ENCODE measurements at regions not wholly inside any gene's neighbourhood (a gene's known extent, or its start where the extent isn't known, plus 50 kb on each side); places are given as distances from the start of the nearest gene placed in this dataset.

DNA sequence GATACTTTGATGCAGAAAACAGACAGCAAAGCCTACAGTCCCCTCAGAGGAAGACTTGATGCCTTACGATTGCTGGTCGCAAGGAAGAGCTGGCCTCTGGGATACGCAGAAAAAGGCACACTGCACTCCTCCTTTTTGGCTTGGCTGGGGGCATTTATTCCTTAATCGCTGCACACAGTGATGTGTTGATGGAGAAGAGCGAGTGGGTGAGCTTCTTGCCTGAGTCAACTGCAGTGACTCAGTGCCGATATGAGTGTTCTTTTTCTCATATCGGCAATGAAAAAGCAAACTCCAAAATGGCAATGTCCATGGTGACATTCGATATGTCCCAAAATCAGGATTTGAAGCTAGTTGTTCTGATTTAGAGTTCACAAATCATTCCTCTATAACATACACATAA, 794.8 kb downstream of the HACE1 start:
- DNase-seq (ENCODE audit: low spot score): no peak

DNA sequence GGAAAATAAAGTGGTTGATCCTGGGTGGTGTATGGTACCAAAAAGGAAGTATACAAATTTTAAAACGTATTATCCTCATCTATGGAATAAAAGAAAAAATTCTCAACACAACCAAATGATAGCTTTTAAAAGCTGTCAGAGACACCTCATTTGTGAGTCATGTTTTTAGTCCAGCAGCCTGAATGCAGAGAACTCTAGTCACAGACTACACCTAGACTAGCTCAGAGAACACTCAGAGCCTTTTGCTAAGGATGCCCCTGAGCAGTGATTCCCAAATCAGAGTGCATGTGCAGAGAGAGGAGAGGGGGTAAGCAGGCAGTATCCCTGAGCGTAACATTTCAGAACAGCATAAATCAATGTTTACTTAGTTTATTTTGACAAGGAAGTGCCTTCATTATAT, 809.3 kb downstream of the HACE1 start:
- DNase-seq (ENCODE audit: low spot score): no peak

DNA sequence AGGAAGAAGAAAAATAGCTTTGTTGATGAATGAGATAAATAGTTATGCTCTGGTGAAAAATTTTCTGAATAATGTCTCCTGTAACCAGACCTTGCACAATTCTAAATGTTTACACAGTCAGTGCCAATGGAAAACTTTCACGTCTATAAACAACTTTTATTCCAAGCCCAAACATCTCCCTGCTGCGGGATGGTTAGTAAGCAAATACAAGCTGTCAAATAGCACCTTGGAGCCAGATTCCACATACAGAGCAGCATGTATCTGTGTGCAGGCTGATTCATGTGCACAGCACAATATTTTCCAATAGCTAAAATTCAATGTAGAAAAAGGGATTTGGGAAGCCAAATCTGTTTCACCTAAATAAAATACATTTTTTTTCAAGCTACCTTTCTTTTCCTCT, 813.3 kb downstream of the HACE1 start:
- DNase-seq (ENCODE audit: low spot score): no peak

DNA sequence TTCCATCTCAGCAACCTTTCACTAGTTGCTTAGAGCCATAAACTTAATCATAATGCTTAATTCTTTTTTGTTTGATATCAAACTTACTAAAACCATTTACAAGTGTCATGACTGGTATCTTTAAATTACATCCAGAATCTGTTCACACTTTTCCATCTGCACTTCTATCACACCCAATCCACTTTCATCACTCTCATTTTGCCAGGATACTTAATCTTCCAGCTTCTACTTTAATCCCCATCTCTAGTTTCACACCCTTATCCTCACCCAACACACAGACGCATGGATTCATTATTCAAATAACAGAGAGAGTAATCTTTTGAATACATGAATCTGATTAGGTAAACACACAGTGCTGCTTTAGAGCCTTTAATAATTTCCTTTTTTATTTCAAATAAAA, 828.4 kb downstream of the HACE1 start:
- DNase-seq (ENCODE audit: low spot score): no peak

DNA sequence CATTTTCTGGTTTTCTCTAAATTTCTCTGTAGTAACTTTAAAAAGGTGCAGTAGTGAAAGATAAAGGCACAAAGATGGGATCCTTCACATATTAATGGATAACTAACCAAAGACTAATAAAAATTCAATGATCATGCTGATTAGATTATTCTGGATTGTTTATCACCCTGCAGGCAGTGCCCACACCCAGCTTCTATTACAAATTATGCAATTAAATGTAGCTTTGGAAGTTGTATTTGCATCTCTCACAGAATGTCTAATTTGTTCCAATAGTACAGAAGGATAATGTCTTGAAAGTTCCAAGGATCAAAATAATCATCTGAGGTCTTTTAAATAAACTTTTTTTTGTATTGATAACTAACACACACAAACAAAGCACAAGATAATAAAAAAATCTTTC, 837.6 kb downstream of the HACE1 start:
- no peak for DNase-seq (ENCODE audit: low spot score)

DNA sequence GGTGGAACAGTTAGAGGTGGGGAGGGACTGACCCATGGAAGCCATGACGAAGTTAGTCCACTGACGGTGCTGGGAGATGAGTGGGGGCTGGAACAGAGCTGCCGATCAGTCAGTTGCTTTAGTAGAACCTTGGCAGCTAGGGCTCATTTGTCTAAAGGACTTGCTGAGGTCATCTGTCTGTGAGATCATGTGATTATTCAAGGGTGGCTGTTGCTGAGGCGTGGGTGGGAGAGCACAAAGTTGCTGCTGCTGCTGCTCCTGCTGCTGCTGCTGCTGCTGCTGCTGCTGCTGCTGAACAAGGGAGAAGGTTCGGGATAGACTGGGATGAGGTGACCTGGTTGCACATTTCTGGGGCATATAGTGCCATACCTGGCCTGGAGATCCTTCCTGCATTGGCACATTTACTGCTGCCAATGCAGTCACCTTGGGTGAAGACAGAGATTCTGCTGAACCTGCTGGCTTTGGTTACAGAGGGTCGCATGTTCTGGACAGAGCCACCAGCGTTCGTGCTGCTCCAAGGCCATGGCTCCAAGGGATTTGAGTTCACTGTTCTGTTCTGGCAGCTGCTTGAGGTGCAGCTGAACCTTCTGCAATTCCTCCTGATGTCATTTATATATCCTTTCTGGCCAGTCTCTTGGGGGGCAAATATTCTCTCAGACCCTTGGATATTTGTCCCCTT, 840.5 kb downstream of the HACE1 start:
- no peak for DNase-seq (ENCODE audit: low spot score)

DNA sequence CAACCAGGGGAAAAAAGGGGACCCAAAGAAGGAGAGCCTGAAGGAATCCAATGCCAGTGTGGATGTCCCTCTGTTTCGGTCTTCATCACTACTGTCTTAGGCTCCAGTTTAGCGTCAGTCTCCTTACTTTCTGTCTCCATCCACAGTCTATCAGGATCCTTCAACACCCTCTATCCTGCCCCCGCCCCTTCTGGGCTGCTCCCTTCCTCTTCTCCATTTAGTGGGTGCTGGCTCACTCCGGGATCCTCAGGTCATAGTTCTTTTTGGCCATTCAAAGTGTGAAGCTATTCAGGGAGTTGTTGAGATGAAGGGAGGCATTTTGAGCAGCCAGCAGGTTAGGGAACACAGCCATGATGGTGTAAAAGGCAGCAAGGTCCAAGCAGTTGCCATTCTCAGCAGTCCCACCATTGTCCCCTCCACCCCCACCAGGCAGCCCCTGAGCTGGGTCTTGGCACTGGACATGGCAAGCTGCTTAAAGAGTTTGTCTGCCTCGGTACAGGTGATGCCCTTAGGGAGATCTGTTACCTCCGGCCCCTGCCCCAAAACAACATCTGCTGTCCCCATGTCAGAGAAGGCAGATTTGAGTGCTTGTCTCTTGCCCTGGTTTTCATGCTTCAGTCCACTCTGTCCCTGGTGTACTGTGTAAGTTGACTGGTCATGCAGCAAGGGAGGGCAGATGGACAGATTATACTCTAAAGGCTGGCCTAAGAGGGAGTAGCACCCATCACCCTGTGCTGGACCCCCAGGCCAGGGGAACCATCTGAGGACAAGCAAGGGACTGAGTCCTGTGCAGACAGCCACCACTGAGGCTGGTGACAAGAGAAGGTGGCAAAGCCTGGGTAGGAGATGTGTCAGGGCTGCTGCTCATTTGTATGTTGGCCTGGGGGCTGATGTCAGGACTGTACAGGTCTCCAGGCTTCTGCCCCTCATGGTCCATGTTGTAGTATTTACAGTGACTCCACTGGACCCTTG, 842.0 kb downstream of the HACE1 start:
- DNase-seq (ENCODE audit: low spot score): no peak

DNA sequence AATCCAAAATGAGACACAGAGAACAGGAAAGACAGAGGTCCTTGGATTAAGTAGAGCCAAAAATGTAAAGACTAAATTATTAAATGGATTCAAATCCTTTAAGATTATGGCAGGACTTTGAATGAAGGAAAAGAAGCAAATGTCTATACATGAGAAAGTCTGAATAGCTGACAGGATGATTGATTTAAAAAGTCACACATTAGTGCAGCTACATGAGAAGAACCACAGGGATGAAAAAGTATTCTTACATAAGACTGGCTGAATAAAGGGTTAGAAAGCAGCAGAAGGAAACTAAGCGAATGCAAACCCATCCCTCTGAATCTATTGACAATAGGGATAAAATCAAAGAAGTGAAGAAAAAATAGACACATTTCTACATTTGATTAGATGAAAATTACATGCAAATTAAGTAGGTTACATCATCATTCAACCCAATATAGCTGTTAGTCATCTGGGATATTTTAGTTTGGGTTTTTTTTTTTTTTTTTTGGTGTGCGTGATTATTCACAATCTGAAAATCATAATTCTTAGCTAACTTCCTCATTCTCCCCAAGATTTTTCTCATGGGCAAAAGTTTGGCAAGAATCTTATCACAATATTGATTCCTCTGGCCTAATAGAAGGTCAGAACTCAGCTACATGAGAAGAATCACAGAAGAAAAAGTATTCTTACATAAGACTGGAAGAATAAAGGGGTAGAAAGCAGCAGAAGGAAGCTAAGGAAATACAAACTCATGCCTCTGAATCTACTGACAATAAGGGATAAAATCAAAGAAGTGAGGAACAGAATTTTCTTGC, 845.4 kb downstream of the HACE1 start:
- DNase-seq (ENCODE audit: low spot score): no peak

DNA sequence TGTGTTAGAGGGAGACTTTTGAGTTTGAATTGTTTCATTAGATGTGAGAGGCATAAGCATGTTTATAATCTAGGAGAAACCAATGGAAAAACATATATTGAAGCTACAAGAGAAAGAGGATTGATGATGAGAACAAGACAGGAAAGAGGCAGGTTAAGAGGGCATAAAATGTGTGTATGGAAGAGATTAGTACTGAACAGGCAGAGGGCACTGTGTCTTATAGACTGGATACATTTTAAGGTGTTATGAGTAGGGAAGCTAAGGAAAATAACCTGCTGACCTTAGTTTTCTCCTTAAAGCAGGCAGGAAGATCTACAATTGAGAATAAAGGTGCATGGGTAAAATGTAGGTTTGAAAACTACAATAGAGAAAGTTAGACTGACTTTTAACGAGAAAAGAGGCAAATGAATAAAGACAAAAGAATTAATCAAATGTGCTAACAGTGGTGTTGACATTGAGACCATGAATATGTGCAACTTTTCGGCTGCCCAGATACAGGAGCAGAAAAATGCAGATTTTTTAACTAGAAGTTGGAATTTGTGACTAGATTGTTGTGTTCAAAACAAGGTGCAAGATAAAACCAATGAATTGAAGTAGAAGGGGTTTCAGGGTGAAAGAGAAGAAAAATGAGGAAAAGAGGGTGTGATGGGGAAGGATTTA, 846.3 kb downstream of the HACE1 start:
- no peak for DNase-seq (ENCODE audit: low spot score)

DNA sequence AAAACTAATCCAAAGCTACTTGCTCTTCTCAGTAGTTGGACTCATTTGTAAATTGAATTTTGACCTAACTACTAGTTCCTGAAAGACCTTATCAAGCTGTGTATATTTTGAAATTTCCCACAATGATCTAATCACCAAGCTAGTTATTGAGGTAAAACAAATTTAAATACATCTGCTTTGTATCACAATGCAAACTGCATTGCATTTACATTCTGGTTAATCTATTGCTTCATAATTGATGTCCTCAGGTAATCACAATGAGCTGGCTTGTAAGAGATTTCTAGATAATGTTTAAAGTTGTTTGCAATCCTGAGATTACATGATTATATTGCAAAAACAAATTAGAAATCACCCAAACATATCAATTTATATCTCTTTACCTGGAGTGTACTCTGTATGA, 848.8 kb downstream of the HACE1 start:
- no peak for DNase-seq (ENCODE audit: low spot score)

DNA sequence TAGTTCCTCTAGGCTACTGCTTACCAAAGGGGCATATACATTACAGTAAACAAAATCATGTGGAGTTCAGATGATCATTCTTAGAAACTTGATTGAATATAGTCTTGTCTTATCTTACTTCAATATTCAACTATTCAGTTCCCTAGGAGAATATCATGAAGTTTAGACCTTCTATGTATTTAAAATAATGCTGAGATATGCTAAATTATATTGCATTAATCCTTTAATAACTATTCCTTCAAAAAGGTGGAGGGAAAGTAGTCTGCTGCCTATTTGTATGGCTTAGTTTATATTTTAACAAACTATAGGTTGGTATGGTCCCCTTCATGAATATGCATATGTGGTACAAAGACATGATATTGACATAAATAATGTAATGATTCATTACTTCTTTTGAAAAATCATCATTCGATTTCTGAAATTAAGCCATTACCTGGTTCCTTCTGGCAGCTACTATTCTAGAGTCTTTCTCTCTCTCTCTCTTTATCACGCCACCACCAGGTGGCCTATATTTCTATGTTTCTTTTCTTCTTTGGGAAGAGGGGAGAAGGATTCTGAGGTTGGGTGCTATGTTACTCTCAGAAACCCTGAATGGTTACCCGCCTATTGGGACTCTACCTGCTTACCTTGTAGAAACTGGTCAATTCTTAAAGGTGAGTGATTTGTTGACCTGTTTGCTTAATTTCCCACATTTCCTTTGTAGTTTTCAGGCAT, 855.8 kb downstream of the HACE1 start:
- DNase-seq (ENCODE audit: low spot score): no peak

DNA sequence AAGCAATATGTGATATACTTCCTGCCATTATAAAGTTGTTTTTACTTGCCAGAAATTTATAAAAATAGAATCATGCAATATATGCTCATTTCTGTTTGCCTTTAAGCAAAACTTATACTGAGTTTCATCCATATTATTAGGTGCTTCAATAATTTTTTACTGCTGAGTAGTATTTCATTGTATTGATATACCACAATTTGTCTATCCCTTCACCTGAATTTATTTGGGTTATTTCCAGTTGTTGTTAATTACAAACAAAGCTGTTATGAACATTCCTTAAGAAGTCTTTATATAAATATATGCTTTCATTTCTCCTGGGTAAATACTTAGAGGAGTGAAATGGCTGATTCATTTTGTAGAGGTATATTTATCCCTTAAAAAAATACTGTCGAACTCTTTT, 864.1 kb downstream of the HACE1 start:
- no peak for DNase-seq (ENCODE audit: low spot score)

DNA sequence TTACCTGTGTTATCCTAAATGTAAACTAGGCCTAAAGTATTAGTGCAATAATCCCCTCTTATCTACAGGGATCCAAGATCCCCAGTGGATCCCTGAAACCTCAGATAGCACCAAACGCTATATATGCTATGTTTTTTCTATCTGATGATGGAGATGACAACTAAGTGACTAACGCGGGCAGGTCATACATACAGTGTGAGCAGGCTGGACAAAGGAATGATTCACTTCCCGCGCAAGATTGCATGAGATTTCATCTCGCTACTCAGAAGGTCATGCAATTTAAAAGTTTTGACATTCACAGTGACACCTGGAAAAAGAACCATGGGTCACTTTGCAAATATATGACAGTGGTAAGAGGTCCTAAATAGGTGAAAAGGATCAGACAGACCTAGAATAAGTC, 875.9 kb downstream of the HACE1 start:
- no peak for DNase-seq (ENCODE audit: low spot score)

DNA sequence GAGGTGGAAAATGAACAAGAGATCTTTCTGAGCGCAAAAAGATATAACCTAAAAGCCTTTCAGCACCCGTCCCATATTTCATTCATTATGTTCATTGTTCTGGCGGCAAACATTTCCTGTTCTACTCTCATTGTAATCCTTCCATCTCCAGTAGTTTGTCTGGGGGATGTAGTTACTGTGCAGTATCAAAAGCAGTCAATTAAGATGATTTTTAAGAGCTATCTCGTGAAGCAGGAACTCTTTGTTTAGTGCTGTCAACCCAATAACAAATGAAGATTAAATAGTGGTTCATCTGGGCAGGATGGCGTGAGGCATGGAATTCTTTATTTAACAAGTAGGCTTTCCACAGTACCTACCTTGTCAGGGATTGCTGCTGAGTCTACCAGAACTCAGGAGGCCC, 876.7 kb downstream of the HACE1 start:
- DNase-seq (ENCODE audit: low spot score): no peak

DNA sequence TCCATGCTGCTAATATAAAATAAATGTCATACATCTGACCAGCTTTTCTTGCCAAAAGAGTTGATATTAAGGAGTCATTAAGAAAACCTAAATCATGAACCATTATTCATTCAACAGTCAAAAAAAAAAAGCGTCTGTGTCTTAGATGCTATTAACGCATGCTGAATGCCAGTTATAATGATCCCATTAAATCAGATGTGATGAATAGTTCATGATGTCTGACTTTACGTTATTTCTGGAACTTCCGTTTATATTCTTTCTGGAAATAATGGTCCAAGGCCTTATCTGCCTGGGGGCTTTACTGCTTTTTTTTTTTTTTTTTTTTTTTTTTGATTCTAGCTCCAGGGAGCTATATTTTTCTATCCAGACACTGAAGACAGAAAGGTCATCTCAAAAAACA, 877.1 kb downstream of the HACE1 start:
- no peak for DNase-seq (ENCODE audit: low spot score)

DNA sequence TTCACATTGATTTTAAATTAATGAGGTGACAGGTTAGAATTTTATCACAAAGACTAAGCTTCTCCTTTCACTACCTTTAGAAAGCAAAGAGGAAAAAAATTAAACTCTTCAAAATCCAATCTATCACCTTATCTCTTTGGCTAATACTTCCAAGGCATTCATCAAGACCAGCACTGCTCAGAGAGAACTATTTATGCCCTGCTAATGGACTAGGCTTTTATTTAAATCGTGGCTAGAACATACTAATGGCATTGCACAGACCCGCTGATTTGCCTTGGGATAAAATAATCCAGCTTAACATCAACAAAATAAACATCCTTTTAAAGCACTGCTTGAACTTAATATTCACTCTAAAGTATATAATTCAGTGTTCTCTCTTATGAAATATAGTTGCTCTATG, 880.4 kb downstream of the HACE1 start:
- DNase-seq (ENCODE audit: low spot score): no peak

DNA sequence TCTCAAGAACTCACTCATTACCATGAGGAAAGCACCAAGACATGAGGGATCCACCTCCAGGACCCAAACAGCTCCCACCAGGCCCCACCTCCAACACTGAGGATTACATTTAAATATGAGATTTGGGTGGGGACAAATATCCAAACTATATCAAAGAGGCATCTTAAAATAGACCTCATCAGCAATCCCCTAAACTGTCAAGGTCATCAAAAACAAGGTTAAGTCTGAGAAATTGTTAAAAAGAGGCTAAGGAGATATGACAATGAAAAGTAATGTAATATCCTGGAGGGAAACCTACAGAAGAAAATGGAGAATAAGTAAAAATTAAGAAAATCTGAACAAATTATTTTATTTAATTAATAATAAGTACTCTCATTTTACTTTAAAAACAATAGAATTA, 922.3 kb downstream of the HACE1 start:
- no peak for DNase-seq (ENCODE audit: low spot score)

DNA sequence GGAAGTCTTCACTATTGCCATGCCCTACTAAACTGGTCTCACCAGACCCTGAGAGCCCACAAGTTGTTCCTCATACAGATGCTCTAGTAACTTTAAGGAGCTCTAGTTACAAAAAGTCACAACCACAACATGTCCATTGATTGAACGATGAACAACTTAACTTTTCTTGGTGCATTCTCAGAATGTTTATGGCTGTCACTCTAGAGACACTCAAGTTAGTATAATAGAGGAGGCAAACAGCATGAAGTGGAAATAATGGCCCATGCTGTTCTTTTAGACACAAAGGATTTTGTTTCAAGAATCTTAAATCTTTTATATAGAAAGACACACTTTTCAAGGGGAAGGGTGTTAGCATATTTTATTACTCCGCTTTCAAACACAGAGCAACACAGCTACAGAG, 934.4 kb downstream of the HACE1 start:
- no peak for DNase-seq (ENCODE audit: low spot score)

DNA sequence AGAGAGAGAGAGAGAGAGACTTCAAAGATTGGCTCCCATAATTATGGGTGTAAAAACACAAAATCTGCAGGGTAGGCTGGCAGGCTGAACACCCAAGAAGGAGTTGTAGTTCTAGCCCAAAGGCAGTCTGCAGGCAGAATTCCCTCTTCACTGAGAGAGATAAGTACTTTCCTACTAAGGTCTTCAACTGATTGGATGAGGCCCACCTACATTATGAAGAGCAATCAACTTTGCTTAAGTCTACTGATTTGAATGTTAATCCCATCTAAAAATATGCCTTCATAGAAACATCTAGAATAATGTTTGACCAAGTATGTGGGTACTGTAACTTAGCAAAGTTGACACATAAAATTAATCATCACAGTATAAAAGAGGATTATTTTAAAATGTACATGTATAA, 949.7 kb downstream of the HACE1 start:
- DNase-seq (ENCODE audit: low spot score): no peak

DNA sequence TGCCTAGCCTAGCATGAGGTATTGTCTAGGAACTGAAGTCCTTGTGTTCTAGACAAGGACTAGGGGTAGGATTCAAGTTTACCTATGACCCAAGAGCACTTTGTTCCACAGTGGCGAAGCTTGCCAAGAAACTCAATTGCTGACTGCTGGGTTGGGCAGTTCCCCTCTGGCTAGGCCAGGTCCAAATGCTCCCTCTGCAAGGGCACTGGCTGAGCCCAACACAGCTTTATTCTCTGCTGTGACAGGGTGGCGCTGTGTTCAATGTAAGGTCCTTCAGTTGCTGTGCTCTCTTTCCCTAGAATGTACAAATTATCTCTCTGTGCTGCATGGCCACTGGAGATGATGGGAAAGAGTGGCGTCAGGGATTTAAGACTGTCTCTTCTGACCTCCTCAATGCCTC, 950.8 kb downstream of the HACE1 start:
- no peak for DNase-seq (ENCODE audit: low spot score)

DNA sequence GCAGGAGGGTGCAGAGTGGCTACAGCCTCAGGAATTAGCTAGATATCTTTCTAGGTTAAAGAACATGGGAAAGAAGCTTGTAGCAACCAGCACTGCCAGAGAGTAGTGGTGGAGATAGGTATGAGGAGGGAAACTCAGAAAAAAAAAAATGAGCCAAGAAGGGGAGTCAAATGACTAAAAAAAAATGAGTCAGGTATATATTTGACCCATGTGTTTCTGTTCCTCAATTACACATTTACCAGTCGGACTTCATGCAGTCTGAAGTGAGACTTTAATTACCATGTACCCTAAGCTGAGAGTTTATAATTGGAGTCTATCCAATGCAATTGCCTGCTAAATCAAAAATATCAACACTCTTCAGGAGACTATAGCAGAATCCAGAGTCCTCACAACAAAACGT, 964.6 kb downstream of the HACE1 start:
- DNase-seq (ENCODE audit: low spot score): no peak

DNA sequence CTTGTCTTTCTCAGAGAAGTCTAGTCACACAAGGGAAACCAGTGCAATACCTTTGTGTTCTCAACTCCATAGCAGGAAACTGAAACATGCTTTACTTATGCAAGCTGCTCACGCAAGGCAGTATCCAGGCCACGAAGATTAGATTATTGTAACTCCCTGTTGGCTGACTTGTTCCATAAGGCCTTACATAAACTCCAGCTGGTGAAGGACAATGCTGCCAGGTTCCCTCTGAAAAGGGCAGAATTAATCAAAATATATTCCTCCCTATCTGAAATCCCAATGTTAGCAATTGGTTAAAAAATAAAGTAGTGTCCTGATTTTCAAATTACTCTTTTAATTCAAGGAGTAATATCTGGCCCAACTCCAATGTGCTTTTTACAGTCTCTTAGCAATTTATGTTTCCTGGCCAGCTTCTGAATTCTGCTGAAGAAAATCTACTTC, 966.6 kb downstream of the HACE1 start:
- no peak for DNase-seq (ENCODE audit: low spot score)

Measured in activated CD4-positive, alpha-beta T cell treated with anti-CD3 and anti-CD28 coated beads, Interleukin-2, Interleukin-4, amounts not matched to agents 100 ng/mL and 50 ng/mL, durations not matched to agents 16 hours and 8 hours (primary cell).